ENCODE measurements at regions not wholly inside any gene's neighbourhood (a gene's known extent, or its start where the extent isn't known, plus 50 kb on each side); places are given as distances from the start of the nearest gene placed in this dataset.

DNA sequence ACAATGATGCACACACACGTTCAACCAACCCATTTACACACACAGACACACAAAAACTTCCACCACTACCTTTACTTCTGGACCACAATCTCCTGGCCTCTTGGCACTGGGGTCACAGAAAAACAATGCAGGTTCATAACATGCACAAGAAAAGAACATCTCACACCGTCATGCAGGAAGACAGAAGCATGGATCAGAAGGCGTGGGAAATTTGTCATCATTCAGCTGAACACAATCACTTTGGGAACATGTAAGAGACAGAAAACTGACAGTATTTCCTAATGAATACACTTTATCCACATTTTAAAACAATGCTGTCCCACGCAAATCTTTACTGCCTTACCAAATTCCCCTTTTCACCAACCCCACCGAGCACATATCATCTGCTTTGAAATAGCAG lies 501.9 kb upstream of the KLHL29 start:
- no peak for TF ChIP-seq CTCF (IDR thresholded peaks at IDR 0.05)
- H3K27me3 ChIP-seq (ENCODE audit: insufficient read depth in 3 of 3, low read length in 2 of 3) = peaks cover 0 to 2% (median 0%) of the 10 kb centered on the region in 3 donors
- H3K9me3 ChIP-seq = no peaks in the 10 kb centered on the region
- ATAC-seq (no peak), DNase-seq (no peak)
- H3K27ac ChIP-seq = no peak overlapping the region
- 58 to 74% (median 66%) methylated on average over 5 of the region's 5 CpGs for WGBS, 3 donors
- no peaks in the 10 kb centered on the region for H3K36me3 ChIP-seq (ENCODE audit: insufficient read depth in 1 of 2, low read depth in 1 of 2)
- H3K4me3 ChIP-seq = no peak overlapping the region
- no peaks in the 10 kb centered on the region for H3K4me1 ChIP-seq
- intact Hi-C loops (cut with DNase I) = no loop called here

DNA sequence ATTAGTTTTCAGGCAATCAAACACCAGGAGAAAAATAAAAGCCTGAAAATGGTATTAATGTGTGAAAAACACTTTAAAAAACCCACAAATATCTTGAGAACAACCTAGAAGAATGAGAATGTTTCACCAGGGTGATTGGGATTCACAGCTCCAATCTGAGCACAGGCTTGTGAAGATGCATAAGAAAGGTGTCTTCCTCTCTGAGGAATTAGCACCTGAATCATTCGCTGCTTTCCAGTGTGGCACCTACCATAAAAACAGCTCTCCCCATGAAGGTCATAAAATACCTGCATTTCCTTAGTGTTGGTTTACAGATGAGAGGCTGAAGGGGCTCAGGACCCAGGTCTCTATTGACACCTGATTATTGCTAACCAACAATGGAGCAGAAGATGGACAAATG lies 499.7 kb upstream of the KLHL29 start:
- Histone ChIP-seq H3K9me3 (no peaks in the 10 kb centered on the region), H3K27me3 (ENCODE audit: insufficient read depth in 3 of 3, low read length in 2 of 3) (no peaks in the 10 kb centered on the region), H3K27ac (no peak overlapping the region), H3K4me1 (no peaks in the 10 kb centered on the region), H3K4me3 (no peak overlapping the region), H3K36me3 (ENCODE audit: insufficient read depth in 1 of 2, low read depth in 1 of 2) (no peaks in the 10 kb centered on the region)
- TF ChIP-seq CTCF (IDR thresholded peaks at IDR 0.05) = no peak
- 37 to 62% (median 60%) methylated on average over 1 of the region's 1 CpG for WGBS, 3 donors
- intact Hi-C loops (cut with DNase I) = no loop called here
- ATAC-seq (no peak), DNase-seq (no peak)

GRCh38 chr2:22887426-22887825 lies 497.6 kb upstream of the KLHL29 start:
- intact Hi-C loops (cut with DNase I) = no loop called here
- H3K27me3 ChIP-seq (ENCODE audit: insufficient read depth in 3 of 3, low read length in 2 of 3) = no peaks in the 10 kb centered on the region
- H3K9me3 ChIP-seq = no peaks in the 10 kb centered on the region
- H3K4me3 ChIP-seq = no peak overlapping the region
- DNase-seq (no peak), ATAC-seq (no peak)
- no peak for TF ChIP-seq CTCF (IDR thresholded peaks at IDR 0.05)
- H3K27ac ChIP-seq = no peak overlapping the region
- 69 to 75% (median 70%) methylated on average over 4 of the region's 4 CpGs for WGBS, 3 donors
- H3K36me3 ChIP-seq (ENCODE audit: insufficient read depth in 1 of 2, low read depth in 1 of 2) = no peaks in the 10 kb centered on the region
- H3K4me1 ChIP-seq = no peaks in the 10 kb centered on the region

DNA sequence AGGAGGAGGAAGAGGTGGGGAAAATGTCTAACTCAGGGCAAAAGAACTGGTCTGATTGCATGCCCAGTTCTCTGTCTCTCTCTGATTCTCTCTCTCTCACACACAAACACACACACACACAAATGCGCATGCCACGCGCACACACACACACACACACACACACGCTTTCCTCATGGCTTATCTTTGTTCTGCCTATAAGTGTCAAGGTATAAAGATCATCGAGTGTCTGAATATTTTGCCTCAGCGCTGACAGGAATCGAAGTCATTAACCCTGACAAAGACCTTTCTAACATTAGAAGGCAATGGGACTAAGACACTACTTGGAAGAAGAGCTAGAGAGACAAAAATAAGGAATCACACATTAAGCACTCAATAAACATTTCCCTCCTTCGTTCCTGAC lies 497.1 kb upstream of the KLHL29 start:
- TF ChIP-seq CTCF (IDR thresholded peaks at IDR 0.05) = no peak
- Histone ChIP-seq H3K27ac (no peak overlapping the region), H3K9me3 (no peaks in the 10 kb centered on the region), H3K4me3 (no peak overlapping the region), H3K4me1 (no peaks in the 10 kb centered on the region), H3K27me3 (ENCODE audit: insufficient read depth in 3 of 3, low read length in 2 of 3) (no peaks in the 10 kb centered on the region), H3K36me3 (ENCODE audit: insufficient read depth in 1 of 2, low read depth in 1 of 2) (no peaks in the 10 kb centered on the region)
- ATAC-seq = no peak
- DNase-seq = no peak
- intact Hi-C loops (cut with DNase I) = no loop called here
- WGBS, 3 donors = 77 to 81% (median 78%) methylated on average over 8 of the region's 8 CpGs

DNA sequence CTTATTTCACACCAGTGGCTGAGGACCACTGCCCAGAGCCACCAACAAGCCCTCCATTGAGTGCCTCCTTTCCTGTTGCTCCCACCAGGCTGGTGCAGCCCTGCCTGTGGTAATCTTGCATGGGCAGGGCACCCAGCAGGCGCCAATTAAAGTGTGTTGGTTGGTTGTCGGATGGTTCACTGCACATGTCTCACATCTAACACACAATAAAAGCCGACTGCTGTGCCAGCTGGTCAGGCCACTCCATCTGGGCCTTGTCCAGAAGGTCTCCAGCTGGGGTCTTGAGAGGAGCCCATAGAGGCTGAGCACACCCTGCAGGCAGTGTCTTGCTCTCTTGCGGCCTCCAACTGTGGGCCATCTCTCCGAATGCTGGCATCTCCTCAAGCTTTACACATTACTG lies 494.8 kb upstream of the KLHL29 start:
- Histone ChIP-seq H3K4me3 (no peak overlapping the region), H3K9me3 (no peaks in the 10 kb centered on the region), H3K27me3 (ENCODE audit: insufficient read depth in 3 of 3, low read length in 2 of 3) (no peaks in the 10 kb centered on the region), H3K27ac (no peak overlapping the region), H3K36me3 (ENCODE audit: insufficient read depth in 1 of 2, low read depth in 1 of 2) (no peaks in the 10 kb centered on the region), H3K4me1 (no peaks in the 10 kb centered on the region)
- intact Hi-C loops (cut with DNase I) = no loop called here
- DNase-seq (no peak), ATAC-seq (no peak)
- 65 to 76% (median 73%) methylated on average over 5 of the region's 5 CpGs for WGBS, 3 donors
- TF ChIP-seq CTCF (IDR thresholded peaks at IDR 0.05) = no peak

All from psoas muscle (tissue), 7 donors.